ENCODE measurements at regions not wholly inside any gene's neighbourhood (a gene's known extent, or its start where the extent isn't known, plus 50 kb on each side); places are given as distances from the start of the nearest gene placed in this dataset.

GRCh38 chr17:27082023-27082774 is 211.7 kb upstream of the WSB1 start:
- TF ChIP-seq, protein P1, sequence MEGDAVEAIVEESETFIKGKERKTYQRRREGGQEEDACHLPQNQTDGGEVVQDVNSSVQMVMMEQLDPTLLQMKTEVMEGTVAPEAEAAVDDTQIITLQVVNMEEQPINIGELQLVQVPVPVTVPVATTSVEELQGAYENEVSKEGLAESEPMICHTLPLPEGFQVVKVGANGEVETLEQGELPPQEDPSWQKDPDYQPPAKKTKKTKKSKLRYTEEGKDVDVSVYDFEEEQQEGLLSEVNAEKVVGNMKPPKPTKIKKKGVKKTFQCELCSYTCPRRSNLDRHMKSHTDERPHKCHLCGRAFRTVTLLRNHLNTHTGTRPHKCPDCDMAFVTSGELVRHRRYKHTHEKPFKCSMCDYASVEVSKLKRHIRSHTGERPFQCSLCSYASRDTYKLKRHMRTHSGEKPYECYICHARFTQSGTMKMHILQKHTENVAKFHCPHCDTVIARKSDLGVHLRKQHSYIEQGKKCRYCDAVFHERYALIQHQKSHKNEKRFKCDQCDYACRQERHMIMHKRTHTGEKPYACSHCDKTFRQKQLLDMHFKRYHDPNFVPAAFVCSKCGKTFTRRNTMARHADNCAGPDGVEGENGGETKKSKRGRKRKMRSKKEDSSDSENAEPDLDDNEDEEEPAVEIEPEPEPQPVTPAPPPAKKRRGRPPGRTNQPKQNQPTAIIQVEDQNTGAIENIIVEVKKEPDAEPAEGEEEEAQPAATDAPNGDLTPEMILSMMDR (IDR thresholded peaks at IDR 0.05) = no peak
- TF ChIP-seq POLR2A (IDR thresholded peaks at IDR 0.05) = no peak
